Renal cortex interstitium (tissue), 11 donors: ENCODE measurements at regions not wholly inside any gene's neighbourhood (a gene's known extent, or its start where the extent isn't known, plus 50 kb on each side); places are given as distances from the start of the nearest gene placed in this dataset.

Experiments
- DNase-seq, 11 donors: peaks; one replicate each; pipeline ENCODE4 v3.0.0-alpha.2; 2013; ENCODE audit warnings: low read depth in 9 of 11, low spot score in 4 of 11; ENCODE audit errors: extremely low read depth in 1 of 11

GRCh38 chr10:1814556-1814955 lies 77.2 kb upstream of the ADARB2 start:
- no peak for DNase-seq

- DNase-seq: no peak
Observed at GRCh38 chr10:1809139-1809741, 71.9 kb upstream of the ADARB2 start.

- DNase-seq: no peak
Observed at GRCh38 chr10:1807924-1808323, 70.6 kb upstream of the ADARB2 start.

- no peak for DNase-seq
Observed at GRCh38 chr10:1807196-1807595, 69.9 kb upstream of the ADARB2 start.

GRCh38 chr10:1802413-1802812 lies 65.1 kb upstream of the ADARB2 start:
- no peak for DNase-seq

- no peak for DNase-seq
Observed at GRCh38 chr10:1788401-1788800, 51.1 kb upstream of the ADARB2 start.
